GM12878 (cell line): ENCODE measurements at regions not wholly inside any gene's neighbourhood (a gene's known extent, or its start where the extent isn't known, plus 50 kb on each side); places are given as distances from the start of the nearest gene placed in this dataset.

Source experiments
- ASH2L ChIP-seq: fragments of 300-600, 200-600 bp; sonication (generic); IDR thresholded peaks from 2 replicates; pipeline ENCODE4 v1.6.1; 2017; ENCODE audit warnings: low read depth, mild to moderate bottlenecking, borderline replicate concordance
- BCL11A ChIP-seq: IDR thresholded peaks from 2 replicates; pipeline ENCODE4 v1.6.1; 2011; ENCODE audit warnings: low read depth, low read length
- CEBPZ ChIP-seq: fragments of 150-350 bp; IDR thresholded peaks from 2 replicates; pipeline ENCODE4 v1.6.1; 2016; ENCODE audit warnings: low read depth, low read length
- CTCF ChIP-seq, 3 experiments: IDR thresholded peaks in 2 of 3; conservative IDR thresholded peaks in 1 of 3; 2 replicates each; pipeline ENCODE4 v1.5.1; 2011; ENCODE audit warnings: low read depth in 3 of 3, low read length in 3 of 3, mild to moderate bottlenecking in 3 of 3, control low read depth in 2 of 3, moderate library complexity in 2 of 3, inconsistent platforms in 1 of 3, mixed read lengths in 1 of 3; ENCODE audit not compliant: control insufficient read depth in 2 of 3, insufficient read depth in 1 of 3; ENCODE audit errors: extremely low read depth in 1 of 3
- GABPA ChIP-seq: IDR thresholded peaks from 2 replicates; pipeline ENCODE4 v1.6.1; 2014; ENCODE audit warnings: antibody characterized with exemption, low read depth, mild to moderate bottlenecking, inconsistent platforms
- IRF3 ChIP-seq: fragments of 450-650 bp; IDR thresholded peaks from 2 replicates; pipeline ENCODE4 v1.6.1; 2014; ENCODE audit warnings: mild to moderate bottlenecking
- KAT2A ChIP-seq: conservative IDR thresholded peaks from 2 replicates; pipeline ENCODE4 v1.6.1; 2011; ENCODE audit warnings: low read depth, low read length; ENCODE audit not compliant: control insufficient read depth
- REST ChIP-seq: IDR thresholded peaks from 2 replicates; pipeline ENCODE4 v1.6.1; 2012; ENCODE audit warnings: mild to moderate bottlenecking, low read depth, low read length
- RFX5 ChIP-seq: IDR thresholded peaks from 2 replicates; pipeline ENCODE4 v1.6.1; 2011; ENCODE audit warnings: low read depth, low read length, improper control_type of control experiment
- TAF1 ChIP-seq: IDR thresholded peaks from 2 replicates; pipeline ENCODE4 v1.6.1; 2011; ENCODE audit warnings: mild to moderate bottlenecking, low read depth, low read length, borderline replicate concordance
- USF1 ChIP-seq: IDR thresholded peaks from 2 replicates; pipeline ENCODE4 v1.6.1; 2011; ENCODE audit warnings: borderline replicate concordance, low read depth, mild to moderate bottlenecking, moderate library complexity, mixed read lengths, low read length; ENCODE audit not compliant: insufficient read depth; ENCODE audit errors: extremely low read length
- YY1 ChIP-seq: IDR thresholded peaks from 2 replicates; pipeline ENCODE4 v1.6.1; 2011; ENCODE audit warnings: low read depth, mild to moderate bottlenecking, low read length
- ZBTB4 ChIP-seq: fragments of 450-650 bp; formaldehyde crosslinking; IDR thresholded peaks from 2 replicates; pipeline ENCODE4 v1.4.0; 2022; ENCODE audit warnings: mild to moderate bottlenecking, moderate library complexity
- ZNF622 ChIP-seq: fragments of 450-650 bp; IDR thresholded peaks from 2 replicates; pipeline ENCODE4 v1.6.1; 2017; ENCODE audit warnings: mild to moderate bottlenecking, inconsistent platforms

- TF ChIP-seq REST (no peak), USF1 (no peak), KAT2A (no peak), CTCF (IDR thresholded peaks at IDR 0.05 in 2 of 3, conservative IDR thresholded peaks at IDR 0.05 in 1 of 3; ENCODE audit: control insufficient read depth in 2 of 3, extremely low read depth in 1 of 3, insufficient read depth in 1 of 3, low read depth in 3 of 3, low read length in 3 of 3) (no peak), RFX5 (no peak), YY1 (no peak), ASH2L (no peak), TAF1 (no peak), CEBPZ (no peak), ZNF622 (no peak), IRF3 (no peak), GABPA (0 out of 2 replicates have a peak, but pooled peaks have one; percentile 47), BCL11A (peak; percentile 77; the same call in 1 of the 2 replicates), ZBTB4 (CRISPR knock-in tag) (no peak)
Observed at GRCh38 chr5:91311697-91312501, 71.2 kb downstream of the ARRDC3 start (continued).
